Caco-2 (cell line): ENCODE measurements at regions not wholly inside any gene's neighbourhood (a gene's known extent, or its start where the extent isn't known, plus 50 kb on each side); places are given as distances from the start of the nearest gene placed in this dataset.

ENCODE experiments used
- BruUV-seq: library from RNA; stranded (reverse); fragments of 400-500 nt; replicated peaks from 2 replicates; lab custom pipeline; 2021; lab: Mats Ljungman, UMichigan
- CTCF ChIA-PET: fragments of 300-600 bp; sonication (Branson Sonifier 250); formaldehyde crosslinking; loops from one replicate; lab custom pipeline; 2022; ENCODE audit warnings: antibody characterized with exemption; lab: Charles Lee
- POLR2A ChIA-PET: fragments of 300-600 bp; sonication (Branson Sonifier 250); formaldehyde crosslinking; loops from one replicate; lab custom pipeline; 2022; ENCODE audit warnings: antibody characterized with exemption; lab: Charles Lee
- DNase-seq, 2 experiments: peaks; one replicate each; pipeline versions ENCODE4 v3.0.0 to v3.0.0-alpha.2; 2020 to 2022
- H3K27me3 ChIP-seq: replicated peaks from 2 replicates; pipeline ENCODE4 v1.6.0; 2011; ENCODE audit warnings: low read length; ENCODE audit not compliant: control insufficient read depth, insufficient read depth
- H3K36me3 ChIP-seq: 2 replicates; pipeline ENCODE4 v1.5.1; 2011; ENCODE audit warnings: low read length; ENCODE audit not compliant: control insufficient read depth, insufficient read depth
- H3K4me1 ChIP-seq: fragments of 250-450 bp; sonication (Bioruptor Pico); 2 replicates; pipeline ENCODE4 v1.5.1; 2020; ENCODE audit warnings: mild to moderate bottlenecking
- H3K4me3 ChIP-seq: 2 replicates; pipeline ENCODE4 v1.5.1; 2011; ENCODE audit warnings: low read depth, mild to moderate bottlenecking, control low read depth, low read length
- H3K9me3 ChIP-seq: fragments of 250-450 bp; sonication (Bioruptor Pico); 2 replicates; pipeline ENCODE4 v1.5.1; 2020; ENCODE audit warnings: mild to moderate bottlenecking, moderate library complexity
- H3K27ac Mint-ChIP-seq: one replicate; pipeline ENCODE4 v1.8.0; 2022; ENCODE audit warnings: mixed read lengths; ENCODE audit not compliant: unreplicated experiment
- H3K27me3 Mint-ChIP-seq: one replicate; pipeline ENCODE4 v1.8.0; 2022; ENCODE audit warnings: mixed read lengths; ENCODE audit not compliant: insufficient read depth, unreplicated experiment
- H3K36me3 Mint-ChIP-seq: one replicate; pipeline ENCODE4 v1.8.0; 2022; ENCODE audit warnings: mild to moderate bottlenecking, mixed read lengths; ENCODE audit not compliant: insufficient read depth, unreplicated experiment
- H3K4me1 Mint-ChIP-seq: one replicate; pipeline ENCODE4 v1.8.0; 2022; ENCODE audit warnings: low read depth, mixed read lengths; ENCODE audit not compliant: unreplicated experiment
- H3K4me3 Mint-ChIP-seq: one replicate; pipeline ENCODE4 v1.8.0; 2022; ENCODE audit warnings: mild to moderate bottlenecking, moderate library complexity, mixed read lengths; ENCODE audit not compliant: unreplicated experiment
- H3K9me3 Mint-ChIP-seq: one replicate; pipeline ENCODE4 v1.8.0; 2022; ENCODE audit warnings: mixed read lengths; ENCODE audit not compliant: unreplicated experiment
- CTCF ChIP-seq, 2 experiments: fragments of 200-600 bp in 1 of 2; IDR thresholded peaks; 1 replicate in 1 of 2; 2 replicates in 1 of 2; pipeline versions ENCODE4 v1.5.1 to v1.8.0; 2011 to 2022; ENCODE audit warnings: antibody characterized with exemption in 1 of 2, control low read depth in 1 of 2, inconsistent platforms in 1 of 2, low read depth in 1 of 2, low read length in 1 of 2, mild to moderate bottlenecking in 1 of 2, moderate library complexity in 1 of 2; ENCODE audit not compliant: insufficient read depth in 1 of 2, severe bottlenecking in 1 of 2, unreplicated experiment in 1 of 2
- intact Hi-C: fragments of 100-400 bp; cut with micrococcal nuclease; formaldehyde crosslinking; loops from one replicate; pipeline ENCODE4 v1.10.0; 2022; ENCODE audit not compliant: unreplicated experiment

GRCh38 chr2:219851801-219852481, 224.5 kb downstream of the SLC4A3 start:
- ChIA-PET POLR2A (interaction anchor here (0.6 kb wide), 1 partner anchor 12 kb away, joined by 3 read pairs; no protein-coding TSS in a partner anchor), CTCF (interaction anchor here (0.6 kb wide), 1 partner anchor 17 kb away, joined by 5 read pairs; no protein-coding TSS in a partner anchor)
- Mint-ChIP-seq H3K36me3 (no peaks in the 10 kb centered on the region), H3K27ac (no peak overlapping the region), H3K9me3 (no peaks in the 10 kb centered on the region), H3K27me3 (peaks cover 32% of the 10 kb centered on the region), H3K4me1 (peaks cover 8% of the 10 kb centered on the region), H3K4me3 (no peak overlapping the region)
- TF ChIP-seq CTCF (IDR thresholded peaks at IDR 0.05; ENCODE audit: insufficient read depth in 1 of 2, low read depth in 1 of 2, low read length in 1 of 2, severe bottlenecking in 1 of 2, unreplicated experiment in 1 of 2), result no peak
- Histone ChIP-seq H3K36me3 (no peaks in the 10 kb centered on the region), H3K9me3 (no peaks in the 10 kb centered on the region), H3K4me1 (no peaks in the 10 kb centered on the region), H3K4me3 (no peak overlapping the region), H3K27me3 (no peaks in the 10 kb centered on the region)
- DNase-seq, result peak in 1 of 2 experiments; percentile 38
- BruUV-seq, result no TSS peak
- intact Hi-C loops, result no loop called here

- Mint-ChIP-seq H3K36me3 (no peaks in the 10 kb centered on the region), H3K4me1 (peaks cover 8% of the 10 kb centered on the region), H3K9me3 (no peaks in the 10 kb centered on the region), H3K27ac (no peak overlapping the region), H3K27me3 (peaks cover 32% of the 10 kb centered on the region), H3K4me3 (no peak overlapping the region)
- CTCF ChIA-PET, result interaction anchor here (0.6 kb wide), 1 partner anchor 18 kb away, joined by 5 read pairs; no protein-coding TSS in a partner anchor
- H3K36me3 ChIP-seq, result no peaks in the 10 kb centered on the region
- no peak for TF ChIP-seq CTCF (IDR thresholded peaks at IDR 0.05; ENCODE audit: insufficient read depth in 1 of 2, low read depth in 1 of 2, low read length in 1 of 2, severe bottlenecking in 1 of 2, unreplicated experiment in 1 of 2)
- BruUV-seq, result no TSS peak
- no peaks in the 10 kb centered on the region for H3K27me3 ChIP-seq
- intact Hi-C loops, result no loop called here
- no peaks in the 10 kb centered on the region for H3K4me1 ChIP-seq
- no peaks in the 10 kb centered on the region for H3K9me3 ChIP-seq
- POLR2A ChIA-PET, result no interaction called here
- no peak overlapping the region for H3K4me3 ChIP-seq
- DNase-seq, result no peak
These were observed 225.2 kb downstream of the SLC4A3 start for GRCh38 chr2:219852626-219853025.

GRCh38 chr2:219856602-219857001, 229.2 kb downstream of the SLC4A3 start:
- Mint-ChIP-seq H3K36me3 (no peaks in the 10 kb centered on the region), H3K27me3 (peaks cover 16% of the 10 kb centered on the region), H3K4me3 (no peak overlapping the region), H3K27ac (no peak overlapping the region), H3K4me1 (peaks cover 8% of the 10 kb centered on the region), H3K9me3 (no peaks in the 10 kb centered on the region)
- no peak for DNase-seq
- CTCF ChIA-PET, result no interaction called here
- intact Hi-C loops, result no loop called here
- TF ChIP-seq CTCF (IDR thresholded peaks at IDR 0.05; ENCODE audit: insufficient read depth in 1 of 2, low read depth in 1 of 2, low read length in 1 of 2, severe bottlenecking in 1 of 2, unreplicated experiment in 1 of 2), result no peak
- Histone ChIP-seq H3K4me1 (no peaks in the 10 kb centered on the region), H3K9me3 (no peaks in the 10 kb centered on the region), H3K4me3 (no peak overlapping the region), H3K36me3 (no peaks in the 10 kb centered on the region), H3K27me3 (no peaks in the 10 kb centered on the region; the same call in 1 of the 2 replicates)
- no TSS peak for BruUV-seq
- POLR2A ChIA-PET, result no interaction called here
